ENCODE measurements at regions not wholly inside any gene's neighbourhood (a gene's known extent, or its start where the extent isn't known, plus 50 kb on each side); places are given as distances from the start of the nearest gene placed in this dataset.
"Not testable (repeated sequence)": the region's sequence is repeated elsewhere in the genome, so short reads cannot be mapped to it uniquely, and the experiment has no call there.

GRCh38 chr20:51935003-51935358 lies 132.7 kb upstream of the SALL4 start:
- no peak for TF ChIP-seq CTCF (IDR thresholded peaks at IDR 0.05)
- no peaks in the 10 kb centered on the region for H3K27me3 ChIP-seq (ENCODE audit: control insufficient read depth, insufficient read depth, low read length)
- H3K4me2 ChIP-seq (ENCODE audit: low read length), result no peak overlapping the region
- H3K4me3 ChIP-seq (ENCODE audit: low read depth, low read length), result no peak overlapping the region
- H3K79me2 ChIP-seq, result no peaks in the 10 kb centered on the region
- no peaks in the 10 kb centered on the region for H3K36me3 ChIP-seq (ENCODE audit: control insufficient read depth, insufficient read depth, low read length)
- no peak overlapping the region for H3K27ac ChIP-seq
- H3K4me1 ChIP-seq, result no peaks in the 10 kb centered on the region
- no peak overlapping the region for H3K9ac ChIP-seq
- H3K9me3 ChIP-seq (ENCODE audit: control insufficient read depth, low read length), result no peaks in the 10 kb centered on the region
- no peak overlapping the region for H2AFZ ChIP-seq

GRCh38 chr20:51934301-51935002 lies 132.1 kb upstream of the SALL4 start:
- Histone ChIP-seq H3K27ac (no peak overlapping the region), H3K4me3 (ENCODE audit: low read depth, low read length) (no peak overlapping the region), H3K27me3 (ENCODE audit: control insufficient read depth, insufficient read depth, low read length) (no peaks in the 10 kb centered on the region), H3K4me1 (no peaks in the 10 kb centered on the region), H3K36me3 (ENCODE audit: control insufficient read depth, insufficient read depth, low read length) (no peaks in the 10 kb centered on the region), H2AFZ (no peak overlapping the region), H3K4me2 (ENCODE audit: low read length) (no peak overlapping the region), H3K9me3 (ENCODE audit: control insufficient read depth, low read length) (no peaks in the 10 kb centered on the region), H3K9ac (no peak overlapping the region), H3K79me2 (no peaks in the 10 kb centered on the region)
- TF ChIP-seq CTCF (IDR thresholded peaks at IDR 0.05), result no peak

DNA sequence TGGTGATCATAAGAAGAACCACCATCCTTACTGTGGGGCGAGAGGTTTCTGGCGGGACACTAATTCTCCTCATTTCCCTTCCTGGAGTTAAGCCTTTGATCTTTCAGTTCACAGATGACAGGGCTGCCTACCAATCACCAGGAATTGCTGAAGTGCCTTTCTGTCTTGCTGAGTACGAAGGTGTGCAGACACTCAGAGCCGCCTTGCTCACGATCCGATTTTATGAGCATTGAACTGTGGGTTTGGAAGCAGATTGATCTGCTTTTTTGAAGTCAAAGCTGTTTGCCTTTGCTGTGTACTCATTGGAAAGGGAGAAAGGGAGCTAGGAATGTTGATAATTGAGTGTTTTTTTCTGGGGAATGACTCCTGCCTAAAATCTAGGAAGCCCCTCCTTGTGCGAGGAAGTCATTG lies 129.1 kb upstream of the SALL4 start:
- no peak for TF ChIP-seq CTCF (IDR thresholded peaks at IDR 0.05)
- Histone ChIP-seq H3K9ac (no peak overlapping the region), H3K4me1 (no peaks in the 10 kb centered on the region), H3K27ac (no peak overlapping the region), H3K9me3 (ENCODE audit: control insufficient read depth, low read length) (no peaks in the 10 kb centered on the region), H2AFZ (no peak overlapping the region), H3K36me3 (ENCODE audit: control insufficient read depth, insufficient read depth, low read length) (no peaks in the 10 kb centered on the region), H3K27me3 (ENCODE audit: control insufficient read depth, insufficient read depth, low read length) (no peaks in the 10 kb centered on the region), H3K4me3 (ENCODE audit: low read depth, low read length) (no peak overlapping the region), H3K79me2 (no peaks in the 10 kb centered on the region), H3K4me2 (ENCODE audit: low read length) (no peak overlapping the region)

DNA sequence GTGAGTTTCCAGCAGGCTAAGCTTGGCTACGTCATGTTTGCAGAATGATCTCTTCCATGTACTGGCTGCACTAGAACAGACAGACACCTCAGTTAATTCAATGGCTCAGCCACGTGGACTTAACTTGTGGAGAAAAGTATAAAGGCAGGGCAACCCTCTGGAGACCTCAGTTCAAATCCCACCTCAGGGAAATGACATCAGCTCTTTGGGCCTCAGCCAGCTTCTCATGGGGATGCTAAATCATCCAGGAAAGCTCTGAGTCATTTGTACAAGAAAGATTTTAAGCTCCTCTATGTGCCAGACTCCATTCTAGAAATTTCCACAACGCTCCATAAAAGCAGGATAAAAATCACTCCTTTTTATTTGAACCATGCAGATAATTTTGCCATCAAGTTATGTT lies 128.5 kb upstream of the SALL4 start:
- Histone ChIP-seq H3K4me3 (ENCODE audit: low read depth, low read length) (no peak overlapping the region), H3K9me3 (ENCODE audit: control insufficient read depth, low read length) (no peaks in the 10 kb centered on the region), H3K4me1 (no peaks in the 10 kb centered on the region), H3K27me3 (ENCODE audit: control insufficient read depth, insufficient read depth, low read length) (no peaks in the 10 kb centered on the region), H3K79me2 (no peaks in the 10 kb centered on the region), H3K9ac (no peak overlapping the region), H3K27ac (no peak overlapping the region), H3K36me3 (ENCODE audit: control insufficient read depth, insufficient read depth, low read length) (no peaks in the 10 kb centered on the region), H2AFZ (no peak overlapping the region), H3K4me2 (ENCODE audit: low read length) (no peak overlapping the region)
- TF ChIP-seq CTCF (IDR thresholded peaks at IDR 0.05), result no peak

GRCh38 chr20:51928931-51929330 lies 126.6 kb upstream of the SALL4 start:
- H3K79me2 ChIP-seq, result no peaks in the 10 kb centered on the region
- H3K4me3 ChIP-seq (ENCODE audit: low read depth, low read length), result no peak overlapping the region
- H3K9ac ChIP-seq, result no peak overlapping the region
- H3K4me2 ChIP-seq (ENCODE audit: low read length), result no peak overlapping the region
- H2AFZ ChIP-seq, result no peak overlapping the region
- TF ChIP-seq CTCF (IDR thresholded peaks at IDR 0.05), result no peak
- H3K4me1 ChIP-seq, result no peaks in the 10 kb centered on the region
- no peaks in the 10 kb centered on the region for H3K27me3 ChIP-seq (ENCODE audit: control insufficient read depth, insufficient read depth, low read length)
- H3K27ac ChIP-seq, result no peak overlapping the region
- no peaks in the 10 kb centered on the region for H3K9me3 ChIP-seq (ENCODE audit: control insufficient read depth, low read length)
- H3K36me3 ChIP-seq (ENCODE audit: control insufficient read depth, insufficient read depth, low read length), result no peaks in the 10 kb centered on the region

- H3K9me3 ChIP-seq (ENCODE audit: control insufficient read depth, low read length); H3K27ac ChIP-seq; H3K36me3 ChIP-seq (ENCODE audit: control insufficient read depth, insufficient read depth, low read length); H3K4me2 ChIP-seq (ENCODE audit: low read length); H3K9ac ChIP-seq; H3K79me2 ChIP-seq; H3K4me3 ChIP-seq (ENCODE audit: low read depth, low read length); H3K4me1 ChIP-seq; H2AFZ ChIP-seq; H3K27me3 ChIP-seq (ENCODE audit: control insufficient read depth, insufficient read depth, low read length): not testable (repeated sequence)
These were observed 125.6 kb upstream of the SALL4 start for GRCh38 chr20:51927970-51928369.
